Epithelial cell of esophagus (primary cell): ENCODE measurements at regions not wholly inside any gene's neighbourhood (a gene's known extent, or its start where the extent isn't known, plus 50 kb on each side); places are given as distances from the start of the nearest gene placed in this dataset.

ENCODE experiments used
- DNase-seq: peaks from one replicate; pipeline ENCODE4 v3.0.0; 2010; ENCODE audit warnings: low read depth
- H3K4me3 ChIP-seq: 2 replicates; pipeline ENCODE4 v1.5.1; 2011; ENCODE audit warnings: mild to moderate bottlenecking, low read length, control low read depth
- TF ChIP-seq, protein P1 (sequence below): IDR thresholded peaks from 2 replicates; pipeline ENCODE4 v1.5.1; 2011; ENCODE audit warnings: low read depth, mild to moderate bottlenecking, low read length, control low read depth, inconsistent platforms; ENCODE audit not compliant: insufficient read depth; ENCODE audit errors: missing control alignments

GRCh38 chr10:93219347-93219746 lies 145.7 kb downstream of the CYP26A1 start:
- no peak for DNase-seq
- TF ChIP-seq, protein P1, sequence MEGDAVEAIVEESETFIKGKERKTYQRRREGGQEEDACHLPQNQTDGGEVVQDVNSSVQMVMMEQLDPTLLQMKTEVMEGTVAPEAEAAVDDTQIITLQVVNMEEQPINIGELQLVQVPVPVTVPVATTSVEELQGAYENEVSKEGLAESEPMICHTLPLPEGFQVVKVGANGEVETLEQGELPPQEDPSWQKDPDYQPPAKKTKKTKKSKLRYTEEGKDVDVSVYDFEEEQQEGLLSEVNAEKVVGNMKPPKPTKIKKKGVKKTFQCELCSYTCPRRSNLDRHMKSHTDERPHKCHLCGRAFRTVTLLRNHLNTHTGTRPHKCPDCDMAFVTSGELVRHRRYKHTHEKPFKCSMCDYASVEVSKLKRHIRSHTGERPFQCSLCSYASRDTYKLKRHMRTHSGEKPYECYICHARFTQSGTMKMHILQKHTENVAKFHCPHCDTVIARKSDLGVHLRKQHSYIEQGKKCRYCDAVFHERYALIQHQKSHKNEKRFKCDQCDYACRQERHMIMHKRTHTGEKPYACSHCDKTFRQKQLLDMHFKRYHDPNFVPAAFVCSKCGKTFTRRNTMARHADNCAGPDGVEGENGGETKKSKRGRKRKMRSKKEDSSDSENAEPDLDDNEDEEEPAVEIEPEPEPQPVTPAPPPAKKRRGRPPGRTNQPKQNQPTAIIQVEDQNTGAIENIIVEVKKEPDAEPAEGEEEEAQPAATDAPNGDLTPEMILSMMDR = no peak
- H3K4me3 ChIP-seq = no peak overlapping the region

GRCh38 chr10:93220296-93221170 lies 146.8 kb downstream of the CYP26A1 start:
- TF ChIP-seq, protein P1 = no peak
- H3K4me3 ChIP-seq = no peak overlapping the region
- no peak for DNase-seq

- no peak for DNase-seq
- H3K4me3 ChIP-seq = no peak overlapping the region
- TF ChIP-seq, protein P1 = no peak
Observed at GRCh38 chr10:93221171-93221496, 147.4 kb downstream of the CYP26A1 start.

DNA sequence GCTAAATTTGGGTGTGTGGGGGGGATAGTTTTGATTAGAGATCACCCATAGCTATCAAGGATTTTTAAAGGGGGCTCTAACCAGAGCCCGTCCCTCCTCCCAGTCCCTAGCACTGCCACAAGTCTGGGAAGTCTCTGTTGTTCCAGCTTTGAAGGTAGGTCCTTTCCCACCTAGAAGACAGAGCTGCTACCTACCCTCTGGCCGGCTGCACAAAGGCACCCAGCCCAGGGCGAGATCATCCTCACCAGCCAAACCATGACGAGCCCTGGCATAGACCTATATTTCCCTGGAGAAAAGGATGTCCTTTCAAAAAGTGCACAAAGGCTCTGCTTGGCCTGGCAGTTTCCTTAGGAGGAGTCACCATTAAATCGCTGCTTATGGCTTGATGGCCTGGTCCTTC lies 147.8 kb downstream of the CYP26A1 start:
- DNase-seq = no peak
- no peak overlapping the region for H3K4me3 ChIP-seq
- TF ChIP-seq, protein P1 = no peak

DNA sequence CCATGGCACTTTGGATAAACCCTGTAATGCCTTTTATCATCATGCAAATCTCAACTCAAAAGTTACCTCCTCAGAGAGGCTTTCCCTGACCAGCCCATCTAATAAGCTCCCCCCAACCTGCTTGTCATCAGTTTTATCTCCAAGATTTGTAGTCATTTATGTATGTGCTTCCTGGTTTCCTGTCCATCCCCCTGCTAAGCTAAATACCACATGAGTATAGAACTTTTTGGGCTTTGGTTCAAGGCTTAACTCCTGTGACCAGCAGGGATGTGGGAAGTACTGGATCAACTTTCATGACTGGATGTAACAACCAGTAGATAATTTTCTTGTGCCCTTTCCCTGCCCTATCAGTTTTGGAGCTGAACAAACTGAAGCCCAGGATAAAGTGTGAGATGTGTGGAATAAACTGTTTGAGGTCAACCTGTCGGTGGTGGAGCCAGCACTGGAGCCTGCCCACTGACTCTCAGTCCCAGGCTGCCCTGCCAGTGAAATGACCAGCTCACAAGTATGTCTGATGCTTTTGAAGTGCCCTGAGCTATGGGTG lies 148.6 kb downstream of the CYP26A1 start:
- TF ChIP-seq, protein P1 = no peak
- H3K4me3 ChIP-seq = no peak overlapping the region
- no peak for DNase-seq

DNA sequence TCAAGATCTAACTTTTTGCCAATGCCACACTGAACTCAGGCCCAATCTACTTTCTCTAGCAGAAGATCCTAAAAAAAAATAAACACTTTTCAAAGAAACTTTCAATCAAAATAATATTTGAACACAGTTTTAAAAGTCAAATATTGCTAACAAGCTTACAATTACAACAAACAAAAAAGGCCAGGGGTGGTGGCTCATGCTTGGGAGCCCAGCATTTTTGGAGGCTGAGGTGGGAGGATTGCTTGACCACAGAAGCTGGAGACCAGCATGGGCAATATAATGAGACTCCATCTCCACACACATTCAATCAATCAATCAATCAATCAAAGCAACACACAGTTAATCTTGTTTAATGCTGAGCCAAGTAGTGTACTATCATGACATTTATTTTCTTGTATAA lies 149.2 kb downstream of the CYP26A1 start:
- H3K4me3 ChIP-seq = no peak overlapping the region
- DNase-seq = no peak
- TF ChIP-seq, protein P1 = no peak

- no peak for DNase-seq
Observed at GRCh38 chr10:93223336-93223735, 149.6 kb downstream of the CYP26A1 start.

More at GRCh38 chr10:93223336-93223735, 149.6 kb downstream of the CYP26A1 start:
- TF ChIP-seq, protein P1 = no peak
- H3K4me3 ChIP-seq = no peak overlapping the region
